K562 (cell line): ENCODE measurements at regions not wholly inside any gene's neighbourhood (a gene's known extent, or its start where the extent isn't known, plus 50 kb on each side); places are given as distances from the start of the nearest gene placed in this dataset.

Experiments used
- ASH1L ChIP-seq: fragments of 450-650 bp; IDR thresholded peaks from 2 replicates; pipeline ENCODE4 v1.6.1; 2018; ENCODE audit warnings: borderline replicate concordance, mild to moderate bottlenecking, low read depth; ENCODE audit not compliant: partially characterized antibody
- BACH1 ChIP-seq: fragments of 200-800 bp; sonication (Bioruptor generic); IDR thresholded peaks from 2 replicates; pipeline ENCODE4 v1.6.1; 2016; ENCODE audit warnings: missing genetic modification characterization, missing compliant biosample characterization
- CCAR2 ChIP-seq: fragments of 200-400 bp; formaldehyde crosslinking; IDR thresholded peaks from 2 replicates; pipeline ENCODE4 v1.6.1; 2017; ENCODE audit warnings: mild to moderate bottlenecking, low read depth, low read length
- CHAMP1 ChIP-seq: fragments of 450-650 bp; IDR thresholded peaks from 2 replicates; pipeline ENCODE4 v1.6.1; 2016; ENCODE audit warnings: mild to moderate bottlenecking
- FOXJ3 ChIP-seq: sonication (generic); formaldehyde crosslinking; IDR thresholded peaks from 2 replicates; pipeline ENCODE4 v1.4.0; 2020; ENCODE audit warnings: mild to moderate bottlenecking, missing genetic modification reagents
- GABPA ChIP-seq: fragments of 200-800 bp; sonication (Bioruptor generic); conservative IDR thresholded peaks from 2 replicates; pipeline ENCODE4 v1.6.1; 2016; ENCODE audit warnings: low read depth, missing genetic modification characterization, missing compliant biosample characterization
- GABPB2 ChIP-seq: fragments of 250-450 bp; sonication (Bioruptor Pico); conservative IDR thresholded peaks from 2 replicates; pipeline ENCODE4 v1.5.1; 2021; ENCODE audit warnings: mild to moderate bottlenecking
- GTF2F1 ChIP-seq: IDR thresholded peaks from 2 replicates; pipeline ENCODE4 v1.6.1; 2011; ENCODE audit warnings: low read depth, low read length, improper control_type of control experiment
- HDAC8 ChIP-seq: fragments of 450-650 bp; IDR thresholded peaks from 2 replicates; pipeline ENCODE4 v1.6.1; 2016; ENCODE audit warnings: mild to moderate bottlenecking, missing genetic modification characterization, moderate library complexity, missing compliant biosample characterization
- JUNB ChIP-seq: fragments of 450-650 bp; formaldehyde crosslinking; conservative IDR thresholded peaks from 2 replicates; pipeline ENCODE4 v1.4.0; 2020; ENCODE audit warnings: mild to moderate bottlenecking
- KAT8 ChIP-seq: fragments of 450-650 bp; IDR thresholded peaks from 2 replicates; pipeline ENCODE4 v1.6.1; 2016; ENCODE audit warnings: low read depth, mild to moderate bottlenecking
- LEF1 ChIP-seq: fragments of 450-650 bp; IDR thresholded peaks from 2 replicates; pipeline ENCODE4 v1.6.1; 2016; ENCODE audit warnings: mild to moderate bottlenecking
- NFRKB ChIP-seq: fragments of 450-650 bp; IDR thresholded peaks from 2 replicates; pipeline ENCODE4 v1.6.1; 2016; ENCODE audit warnings: low read depth
- PATZ1 ChIP-seq: fragments of 250-450 bp; sonication (Bioruptor Pico); IDR thresholded peaks from 2 replicates; pipeline ENCODE4 v1.5.0; 2020; ENCODE audit warnings: mild to moderate bottlenecking, borderline replicate concordance
- RFX1 ChIP-seq: fragments of 450-650 bp; IDR thresholded peaks from 2 replicates; pipeline ENCODE4 v1.6.1; 2016; ENCODE audit warnings: mild to moderate bottlenecking, moderate library complexity
- SAFB2 ChIP-seq: fragments of 200-400 bp; formaldehyde crosslinking; IDR thresholded peaks from 2 replicates; pipeline ENCODE4 v1.6.1; 2018; ENCODE audit warnings: borderline replicate concordance, low read length, low read depth, moderate library complexity; ENCODE audit not compliant: severe bottlenecking
- ZNF12 ChIP-seq: sonication (generic); formaldehyde crosslinking; IDR thresholded peaks from 2 replicates; pipeline ENCODE4 v1.4.0; 2020; ENCODE audit warnings: mild to moderate bottlenecking, missing genetic modification reagents
- ZNF707 ChIP-seq: fragments of 250-450 bp; sonication (Bioruptor Pico); conservative IDR thresholded peaks from 2 replicates; pipeline ENCODE4 v1.8.0; 2022; ENCODE audit warnings: inconsistent platforms, mild to moderate bottlenecking, moderate library complexity
- TF ChIP-seq, protein P1 (sequence below): fragments of 250-450 bp; sonication (Bioruptor Pico); IDR thresholded peaks from 2 replicates; pipeline ENCODE4 v1.4.0; 2020; ENCODE audit warnings: borderline replicate concordance
- TF ChIP-seq, protein P2 (sequence below), 2 experiments: fragments of 450-650 bp; conservative IDR thresholded peaks; 2 replicates each; pipeline ENCODE4 v1.6.1; 2017; ENCODE audit warnings: mild to moderate bottlenecking in 2 of 2, moderate library complexity in 2 of 2

GRCh38 chr6:147660334-147661311, 152.1 kb downstream of the SAMD5 start (continued):
- TF ChIP-seq CHAMP1 (peak; percentile 96), GTF2F1 (peak; percentile 72; the same call in 1 of the 2 replicates), ZNF12 (CRISPR knock-in tag) (no peak), SAFB2 (no peak), BACH1 (tag) (no peak), RFX1 (no peak), NFRKB (peak; percentile 71; the same call in 1 of the 2 replicates), LEF1 (0 out of 2 replicates have a peak, but pooled peaks have one; percentile 16), PATZ1 (CRISPR knock-in tag) (no peak), FOXJ3 (CRISPR knock-in tag) (no peak), JUNB (CRISPR knock-in tag) (no peak), ASH1L (no peak), KAT8 (no peak), GABPA (tag) (peak; percentile 87), ZNF707 (CRISPR knock-in tag) (0 out of 2 replicates have a peak, but pooled peaks have one; percentile 21), CCAR2 (no peak), HDAC8 (tag) (no peak; the same call in 1 of the 2 replicates), GABPB2 (no peak)
- TF ChIP-seq, protein P1, sequence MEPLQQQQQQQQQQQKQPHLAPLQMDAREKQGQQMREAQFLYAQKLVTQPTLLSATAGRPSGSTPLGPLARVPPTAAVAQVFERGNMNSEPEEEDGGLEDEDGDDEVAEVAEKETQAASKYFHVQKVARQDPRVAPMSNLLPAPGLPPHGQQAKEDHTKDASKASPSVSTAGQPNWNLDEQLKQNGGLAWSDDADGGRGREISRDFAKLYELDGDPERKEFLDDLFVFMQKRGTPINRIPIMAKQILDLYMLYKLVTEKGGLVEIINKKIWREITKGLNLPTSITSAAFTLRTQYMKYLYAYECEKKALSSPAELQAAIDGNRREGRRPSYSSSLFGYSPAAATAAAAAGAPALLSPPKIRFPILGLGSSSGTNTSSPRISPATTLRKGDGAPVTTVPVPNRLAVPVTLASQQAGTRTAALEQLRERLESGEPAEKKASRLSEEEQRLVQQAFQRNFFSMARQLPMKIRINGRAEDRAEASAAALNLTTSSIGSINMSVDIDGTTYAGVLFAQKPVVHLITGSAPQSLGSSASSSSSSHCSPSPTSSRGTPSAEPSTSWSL (CRISPR knock-in tag), result no peak
- TF ChIP-seq, protein P2, sequence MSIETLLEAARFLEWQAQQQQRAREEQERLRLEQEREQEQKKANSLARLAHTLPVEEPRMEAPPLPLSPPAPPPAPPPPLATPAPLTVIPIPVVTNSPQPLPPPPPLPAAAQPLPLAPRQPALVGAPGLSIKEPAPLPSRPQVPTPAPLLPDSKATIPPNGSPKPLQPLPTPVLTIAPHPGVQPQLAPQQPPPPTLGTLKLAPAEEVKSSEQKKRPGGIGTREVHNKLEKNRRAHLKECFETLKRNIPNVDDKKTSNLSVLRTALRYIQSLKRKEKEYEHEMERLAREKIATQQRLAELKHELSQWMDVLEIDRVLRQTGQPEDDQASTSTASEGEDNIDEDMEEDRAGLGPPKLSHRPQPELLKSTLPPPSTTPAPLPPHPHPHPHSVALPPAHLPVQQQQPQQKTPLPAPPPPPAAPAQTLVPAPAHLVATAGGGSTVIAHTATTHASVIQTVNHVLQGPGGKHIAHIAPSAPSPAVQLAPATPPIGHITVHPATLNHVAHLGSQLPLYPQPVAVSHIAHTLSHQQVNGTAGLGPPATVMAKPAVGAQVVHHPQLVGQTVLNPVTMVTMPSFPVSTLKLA (conservative IDR thresholded peaks at IDR 0.05), result peak; percentile 46 to 48; a peak in 2 of 4 replicates
